Osteocyte (in vitro differentiated cells): ENCODE measurements at regions not wholly inside any gene's neighbourhood (a gene's known extent, or its start where the extent isn't known, plus 50 kb on each side); places are given as distances from the start of the nearest gene placed in this dataset.

Experiments used
- DNase-seq: peaks from one replicate; pipeline ENCODE4 v3.0.0; 2021; ENCODE audit warnings: mixed read lengths; ENCODE audit not compliant: unreplicated experiment; ENCODE audit errors: extremely low spot score
- H3K27ac Mint-ChIP-seq: one replicate; pipeline ENCODE4 v1.8.0; 2021; ENCODE audit warnings: mild to moderate bottlenecking, mixed read lengths; ENCODE audit not compliant: unreplicated experiment
- H3K27me3 Mint-ChIP-seq: one replicate; pipeline ENCODE4 v1.8.0; 2021; ENCODE audit warnings: mixed read lengths; ENCODE audit not compliant: unreplicated experiment
- H3K36me3 Mint-ChIP-seq: one replicate; pipeline ENCODE4 v1.8.0; 2021; ENCODE audit warnings: mixed read lengths; ENCODE audit not compliant: unreplicated experiment
- H3K4me1 Mint-ChIP-seq: one replicate; pipeline ENCODE4 v1.8.0; 2021; ENCODE audit warnings: mixed read lengths; ENCODE audit not compliant: unreplicated experiment
- H3K4me3 Mint-ChIP-seq: one replicate; pipeline ENCODE4 v1.8.0; 2021; ENCODE audit warnings: mild to moderate bottlenecking, moderate library complexity, mixed read lengths; ENCODE audit not compliant: unreplicated experiment
- H3K9me3 Mint-ChIP-seq: one replicate; pipeline ENCODE4 v1.8.0; 2021; ENCODE audit warnings: mixed read lengths; ENCODE audit not compliant: unreplicated experiment
- CTCF ChIP-seq: fragments of 200-600 bp; sonication (generic); IDR thresholded peaks from 2 replicates; pipeline ENCODE4 v1.5.0; 2021; ENCODE audit warnings: antibody characterized with exemption, mild to moderate bottlenecking, moderate library complexity

- Mint-ChIP-seq H3K27me3 (no peaks in the 10 kb centered on the region), H3K36me3 (no peaks in the 10 kb centered on the region), H3K4me3 (no peak overlapping the region), H3K9me3 (no peaks in the 10 kb centered on the region), H3K4me1 (no peaks in the 10 kb centered on the region), H3K27ac (no peak overlapping the region)
- no peak for DNase-seq
- TF ChIP-seq CTCF: no peak
Observed at GRCh38 chr13:44180876-44181536, 192.6 kb upstream of the SERP2 start.

GRCh38 chr13:44181931-44182330 lies 191.7 kb upstream of the SERP2 start:
- Mint-ChIP-seq H3K27ac (no peak overlapping the region), H3K9me3 (no peaks in the 10 kb centered on the region), H3K4me1 (no peaks in the 10 kb centered on the region), H3K36me3 (no peaks in the 10 kb centered on the region), H3K27me3 (no peaks in the 10 kb centered on the region), H3K4me3 (no peak overlapping the region)
- no peak for DNase-seq
- no peak for TF ChIP-seq CTCF

- no peak for TF ChIP-seq CTCF
- Mint-ChIP-seq H3K9me3 (no peaks in the 10 kb centered on the region), H3K36me3 (no peaks in the 10 kb centered on the region), H3K27me3 (no peaks in the 10 kb centered on the region), H3K4me1 (no peaks in the 10 kb centered on the region), H3K4me3 (no peak overlapping the region), H3K27ac (no peak overlapping the region)
- DNase-seq: no peak
Observed at GRCh38 chr13:44184740-44185139, 188.9 kb upstream of the SERP2 start.

- no peaks in the 10 kb centered on the region for H3K9me3 Mint-ChIP-seq
- H3K4me3 Mint-ChIP-seq: no peak overlapping the region
- TF ChIP-seq CTCF: no peak
- H3K27me3 Mint-ChIP-seq: no peaks in the 10 kb centered on the region
- H3K36me3 Mint-ChIP-seq: no peaks in the 10 kb centered on the region
- no peak overlapping the region for H3K27ac Mint-ChIP-seq
- DNase-seq: no peak
- peaks cover 2% of the 10 kb centered on the region for H3K4me1 Mint-ChIP-seq
Observed at GRCh38 chr13:44188257-44188656, 185.4 kb upstream of the SERP2 start.

- Mint-ChIP-seq H3K27me3 (no peaks in the 10 kb centered on the region), H3K36me3 (no peaks in the 10 kb centered on the region), H3K4me3 (no peak overlapping the region), H3K9me3 (no peaks in the 10 kb centered on the region), H3K4me1 (peaks cover 2% of the 10 kb centered on the region), H3K27ac (no peak overlapping the region)
- TF ChIP-seq CTCF: no peak
- no peak for DNase-seq
Observed at GRCh38 chr13:44189085-44189484, 184.5 kb upstream of the SERP2 start.
